ENCODE measurements at regions not wholly inside any gene's neighbourhood (a gene's known extent, or its start where the extent isn't known, plus 50 kb on each side); places are given as distances from the start of the nearest gene placed in this dataset.

- Histone ChIP-seq H3K79me2 (ENCODE audit: control insufficient read depth in 1 of 2, insufficient read depth in 2 of 2, low read length in 2 of 2) (no peaks in the 10 kb centered on the region), H2BK15ac (ENCODE audit: low read length) (no peak overlapping the region), H3K56ac (replicated peaks; ENCODE audit: insufficient read length, low read depth, low read length) (no peak overlapping the region), H3K4me2 (ENCODE audit: insufficient read depth in 1 of 2, low read depth in 2 of 2, low read length in 2 of 2) (no peak overlapping the region), H3K9me3 (ENCODE audit: insufficient read depth in 2 of 2, low read depth in 1 of 2, low read length in 1 of 2) (0 out of 4 replicates have a peak, but pooled peaks cover 0 to 3% of the 10 kb centered on the region in 2 experiments), H4K5ac (ENCODE audit: insufficient read length, low read depth, low read length) (no peak overlapping the region), H2BK120ac (replicated peaks; ENCODE audit: low read depth, low read length) (no peak overlapping the region), H3K27me3 (replicated peaks in 1 of 4; ENCODE audit: control insufficient read depth in 3 of 4, extremely low read depth in 1 of 4, insufficient read depth in 3 of 4, low read length in 3 of 4) (no peaks in the 10 kb centered on the region), H2BK12ac (ENCODE audit: low read depth, low read length) (no peak overlapping the region), H3K18ac (ENCODE audit: extremely low read depth, low read length) (no peak overlapping the region), H3K27ac (ENCODE audit: low read depth, low read length) (no peak overlapping the region), H2AFZ (ENCODE audit: low read length) (no peak overlapping the region), H2BK20ac (ENCODE audit: low read length) (no peak overlapping the region), H3K23me2 (ENCODE audit: low read depth, low read length) (no peaks in the 10 kb centered on the region), H3K36me3 (ENCODE audit: control insufficient read depth in 2 of 4, insufficient read depth in 4 of 4, low read length in 3 of 4) (no peaks in the 10 kb centered on the region; a peak in 1 of 8 replicates), H3K4me1 (replicated peaks in 1 of 4; ENCODE audit: control insufficient read depth in 3 of 4, insufficient read depth in 4 of 4, low read length in 3 of 4) (no peaks in the 10 kb centered on the region; a peak in 2 of 7 replicates), H2BK5ac (ENCODE audit: low read depth, low read length) (no peak overlapping the region), H3K9ac (replicated peaks in 1 of 4; ENCODE audit: extremely low read depth in 1 of 4, low read depth in 3 of 4, low read length in 3 of 4) (no peak overlapping the region), H3K4me3 (ENCODE audit: extremely low read depth in 1 of 4, insufficient read depth in 2 of 4, low read depth in 3 of 4, low read length in 4 of 4) (no peak overlapping the region), H3K23ac (ENCODE audit: insufficient read length) (no peak overlapping the region), H2AK5ac (ENCODE audit: low read depth, low read length) (no peak overlapping the region), H4K20me1 (replicated peaks in 1 of 2; ENCODE audit: control insufficient read depth in 1 of 2, insufficient read depth in 2 of 2, low read length in 2 of 2) (no peaks in the 10 kb centered on the region), H3K79me1 (ENCODE audit: low read depth, low read length) (no peaks in the 10 kb centered on the region), H3K14ac (ENCODE audit: insufficient read length) (no peak overlapping the region), H4K8ac (ENCODE audit: extremely low read depth, insufficient read depth, low read length) (no peak overlapping the region), H3K4ac (replicated peaks; ENCODE audit: insufficient read length, low read depth, low read length) (no peak overlapping the region), H4K91ac (replicated peaks; ENCODE audit: insufficient read length, low read length) (no peak overlapping the region)
- FAIRE-seq: no peak
- WGBS, 2 experiments (ENCODE audit: extremely low coverage in 1 of 2, insufficient coverage in 1 of 2, insufficient read length in 1 of 2, insufficient replicate concordance in 2 of 2, low coverage in 1 of 2, low lambda C conversion rate in 2 of 2, missing lambda C conversion rate in 1 of 2): 92 to 100% methylated on average over 1 to 4 of the region's 4 CpGs
- CTCF ChIA-PET (ENCODE audit: partially characterized antibody): no interaction called here
- POLR2A ChIA-PET (ENCODE audit: partially characterized antibody): no interaction called here
- DNase-seq (ENCODE audit: low read depth in 1 of 2, low spot score in 2 of 2): no peak
- TF ChIP-seq CBX5 (IDR thresholded peaks at IDR 0.05; ENCODE audit: low read depth, low read length) (no peak), SP2 (IDR thresholded peaks at IDR 0.05; ENCODE audit: low read length) (no peak), KDM4A (IDR thresholded peaks at IDR 0.05; ENCODE audit: low read depth, low read length, severe bottlenecking) (no peak), SAP30 (IDR thresholded peaks at IDR 0.05; ENCODE audit: insufficient read depth, insufficient replicate concordance, low read length) (no peak), SP4 (IDR thresholded peaks at IDR 0.05; ENCODE audit: low read length) (no peak), ATF3 (IDR thresholded peaks at IDR 0.05; ENCODE audit: insufficient read depth, low read depth, low read length) (no peak), MAFK (IDR thresholded peaks at IDR 0.05; ENCODE audit: low read depth, low read length) (no peak), TAF7 (optimal IDR thresholded peaks at IDR 0.05; ENCODE audit: borderline replicate concordance, low read depth, low read length) (no peak), SIN3A (conservative IDR thresholded peaks at IDR 0.05 in 1 of 2, IDR thresholded peaks at IDR 0.05 in 1 of 2; ENCODE audit: low read depth in 1 of 2, low read length in 2 of 2) (no peak), POU5F1 (IDR thresholded peaks at IDR 0.05; ENCODE audit: low read depth, low read length) (no peak), RBBP5 (IDR thresholded peaks at IDR 0.05; ENCODE audit: borderline replicate concordance, low read depth, low read length) (no peak), JUND (IDR thresholded peaks at IDR 0.05; ENCODE audit: low read length) (no peak), GABPA (IDR thresholded peaks at IDR 0.05; ENCODE audit: borderline replicate concordance, insufficient read depth, low read length) (no peak), HDAC2 (IDR thresholded peaks at IDR 0.05; ENCODE audit: borderline replicate concordance in 1 of 2, low read depth in 2 of 2, low read length in 2 of 2) (no peak)
Measured at GRCh38 chr5:57655228-57655627, 172.6 kb upstream of the ACTBL2 start.

All from H1 (cell line).